PC-3 (cell line): ENCODE measurements at regions not wholly inside any gene's neighbourhood (a gene's known extent, or its start where the extent isn't known, plus 50 kb on each side); places are given as distances from the start of the nearest gene placed in this dataset.

Experiments used
- ATAC-seq: fragments of 200-7000 bp; cut with Tn5 transposase; 2 replicates; pipeline ENCODE4 v1.9.1; 2020; ENCODE audit warnings: mild to moderate bottlenecking, moderate library complexity
- BruUV-seq: library from RNA; stranded (reverse); fragments of 400-500 nt; replicated peaks from 2 replicates; lab custom pipeline; 2021; lab: Mats Ljungman, UMichigan
- CTCF ChIA-PET: fragments of 300-600 bp; sonication (Branson Sonifier 250); formaldehyde crosslinking; loops from one replicate; lab custom pipeline; 2022; ENCODE audit warnings: antibody characterized with exemption; lab: Charles Lee
- POLR2A ChIA-PET: fragments of 300-600 bp; sonication (Branson Sonifier 250); formaldehyde crosslinking; loops from one replicate; lab custom pipeline; 2022; ENCODE audit warnings: antibody characterized with exemption; ENCODE audit not compliant: unreplicated experiment; lab: Charles Lee
- DNase-seq: peaks from one replicate; pipeline ENCODE4 v3.0.0-alpha.2; 2015
- H2AFZ ChIP-seq: fragments of 300-600 bp; sonication (generic); 2 replicates; pipeline ENCODE4 v1.6.0; 2016; ENCODE audit warnings: antibody characterized with exemption, low read length
- H3F3A ChIP-seq: fragments of 300-600 bp; sonication (generic); one replicate; pipeline ENCODE4 v1.6.0; 2017; ENCODE audit warnings: antibody characterized with exemption, low read length, control low read depth, mild to moderate bottlenecking; ENCODE audit not compliant: unreplicated experiment
- H3K27ac ChIP-seq: fragments of 300-600 bp; sonication (generic); 2 replicates; pipeline ENCODE4 v1.5.1; 2016; ENCODE audit warnings: mild to moderate bottlenecking, low read length
- H3K27me3 ChIP-seq: fragments of 300-600 bp; sonication (generic); 2 replicates; pipeline ENCODE4 v1.6.1; 2016; ENCODE audit warnings: low read length, mixed read lengths
- H3K36me3 ChIP-seq: fragments of 300-600 bp; sonication (generic); 2 replicates; pipeline ENCODE4 v1.6.1; 2016; ENCODE audit warnings: low read depth, mixed run types, low read length, mixed read lengths
- H3K4me1 ChIP-seq: fragments of 300-600 bp; sonication (generic); 2 replicates; pipeline ENCODE4 v1.5.1; 2016; ENCODE audit warnings: low read length; ENCODE audit not compliant: insufficient read depth
- H3K4me2 ChIP-seq: fragments of 300-600 bp; sonication (generic); 2 replicates; pipeline ENCODE4 v1.6.0; 2016; ENCODE audit warnings: low read length
- H3K4me3 ChIP-seq: fragments of 300-600 bp; sonication (generic); 2 replicates; pipeline ENCODE4 v1.5.1; 2016; ENCODE audit warnings: mild to moderate bottlenecking, low read length, mixed read lengths
- H3K79me2 ChIP-seq: fragments of 300-600 bp; sonication (generic); 2 replicates; pipeline ENCODE4 v1.6.1; 2017; ENCODE audit warnings: low read length, mixed read lengths
- H3K9ac ChIP-seq: fragments of 300-600 bp; sonication (generic); 2 replicates; pipeline ENCODE4 v1.6.0; 2016; ENCODE audit warnings: mild to moderate bottlenecking, low read length
- H3K9me2 ChIP-seq: fragments of 300-600 bp; sonication (generic); replicated peaks from 2 replicates; pipeline ENCODE4 v1.6.1; 2016; ENCODE audit warnings: mixed run types, low read length, mixed read lengths
- H3K9me3 ChIP-seq: fragments of 300-600 bp; sonication (generic); 2 replicates; pipeline ENCODE4 v1.6.1; 2016; ENCODE audit warnings: low read length, mixed read lengths
- H4K20me1 ChIP-seq: fragments of 300-600 bp; sonication (generic); 2 replicates; pipeline ENCODE4 v1.6.1; 2016; ENCODE audit warnings: low read length, mixed read lengths
- EZH2 ChIP-seq: fragments of 300-600 bp; sonication (generic); IDR thresholded peaks from one replicate; pipeline ENCODE4 v1.6.1; 2017; ENCODE audit warnings: antibody characterized with exemption, mild to moderate bottlenecking, low read length; ENCODE audit not compliant: unreplicated experiment
- EZH2phosphoT487 ChIP-seq: fragments of 300-600 bp; sonication (generic); IDR thresholded peaks from 2 replicates; pipeline ENCODE4 v1.6.1; 2018; ENCODE audit warnings: mild to moderate bottlenecking, antibody characterized with exemption, low read length, borderline replicate concordance
- intact Hi-C: fragments of 100-400 bp; cut with micrococcal nuclease; formaldehyde crosslinking; loops from 2 replicates; pipeline ENCODE4 v1.9.0; 2023
- TF ChIP-seq, protein P1 (sequence below): fragments of 300-600 bp; sonication (generic); conservative IDR thresholded peaks from 2 replicates; pipeline ENCODE4 v1.5.1; 2017; ENCODE audit warnings: antibody characterized with exemption, low read depth, mild to moderate bottlenecking, low read length

DNA sequence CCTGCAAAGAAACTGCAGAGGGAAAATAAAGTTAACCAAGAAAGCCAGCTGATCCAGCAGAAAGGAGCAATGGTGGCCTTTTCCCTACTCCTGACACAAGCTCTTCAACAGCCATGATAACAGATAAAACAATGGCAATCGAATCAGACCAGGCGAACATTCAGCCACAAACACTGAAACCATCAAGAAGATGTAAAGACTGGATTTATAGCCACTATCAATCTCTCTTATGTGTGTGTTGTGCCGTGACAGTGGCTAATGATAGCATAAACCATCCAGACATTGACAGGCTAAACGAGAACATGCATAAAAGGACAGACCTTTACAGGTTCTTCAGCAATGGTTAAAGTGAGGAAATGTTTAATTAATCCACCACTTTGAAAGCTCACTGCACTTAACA is 78.1 kb upstream of the RAB4A start:
- H4K20me1 ChIP-seq, result no peaks in the 10 kb centered on the region
- no peak overlapping the region for H3K4me3 ChIP-seq
- intact Hi-C loops, result no loop called here
- ChIA-PET CTCF (interaction anchor here (0.7 kb wide), 1 partner anchor 144 kb away, joined by 5 read pairs; no protein-coding TSS in a partner anchor), POLR2A (interaction anchor here (0.7 kb wide), 1 partner anchor 102 kb away, joined by 3 read pairs; no protein-coding TSS in a partner anchor)
- BruUV-seq, result no TSS peak
- H3K4me1 ChIP-seq, result peaks cover 18% of the 10 kb centered on the region
- no peak for ATAC-seq
- H3K9me2 ChIP-seq, result no peaks in the 10 kb centered on the region
- no peaks in the 10 kb centered on the region for H3K79me2 ChIP-seq
- no peaks in the 10 kb centered on the region for H3K27me3 ChIP-seq
- peaks cover 4% of the 10 kb centered on the region for H3F3A ChIP-seq
- no peaks in the 10 kb centered on the region for H3K9me3 ChIP-seq
- H3K27ac ChIP-seq, result no peak overlapping the region
- TF ChIP-seq, protein P1, sequence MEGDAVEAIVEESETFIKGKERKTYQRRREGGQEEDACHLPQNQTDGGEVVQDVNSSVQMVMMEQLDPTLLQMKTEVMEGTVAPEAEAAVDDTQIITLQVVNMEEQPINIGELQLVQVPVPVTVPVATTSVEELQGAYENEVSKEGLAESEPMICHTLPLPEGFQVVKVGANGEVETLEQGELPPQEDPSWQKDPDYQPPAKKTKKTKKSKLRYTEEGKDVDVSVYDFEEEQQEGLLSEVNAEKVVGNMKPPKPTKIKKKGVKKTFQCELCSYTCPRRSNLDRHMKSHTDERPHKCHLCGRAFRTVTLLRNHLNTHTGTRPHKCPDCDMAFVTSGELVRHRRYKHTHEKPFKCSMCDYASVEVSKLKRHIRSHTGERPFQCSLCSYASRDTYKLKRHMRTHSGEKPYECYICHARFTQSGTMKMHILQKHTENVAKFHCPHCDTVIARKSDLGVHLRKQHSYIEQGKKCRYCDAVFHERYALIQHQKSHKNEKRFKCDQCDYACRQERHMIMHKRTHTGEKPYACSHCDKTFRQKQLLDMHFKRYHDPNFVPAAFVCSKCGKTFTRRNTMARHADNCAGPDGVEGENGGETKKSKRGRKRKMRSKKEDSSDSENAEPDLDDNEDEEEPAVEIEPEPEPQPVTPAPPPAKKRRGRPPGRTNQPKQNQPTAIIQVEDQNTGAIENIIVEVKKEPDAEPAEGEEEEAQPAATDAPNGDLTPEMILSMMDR, result no peak
- TF ChIP-seq EZH2, result no peak
- no peak overlapping the region for H3K9ac ChIP-seq
- H2AFZ ChIP-seq, result no peak overlapping the region
- no peak for DNase-seq
- H3K4me2 ChIP-seq, result no peak overlapping the region
- H3K36me3 ChIP-seq, result no peaks in the 10 kb centered on the region

GRCh38 chr1:229194096-229194495 is 76.8 kb upstream of the RAB4A start:
- H3K4me3 ChIP-seq, result no peak overlapping the region
- no peaks in the 10 kb centered on the region for H4K20me1 ChIP-seq
- H3F3A ChIP-seq, result peaks cover 4% of the 10 kb centered on the region
- POLR2A ChIA-PET, result no interaction called here
- no peak overlapping the region for H3K9ac ChIP-seq
- BruUV-seq, result no TSS peak
- no peaks in the 10 kb centered on the region for H3K9me3 ChIP-seq
- TF ChIP-seq, protein P1, result no peak
- TF ChIP-seq EZH2 (no peak), EZH2phosphoT487 (no peak)
- no peak for DNase-seq
- H3K4me1 ChIP-seq, result peaks cover 20% of the 10 kb centered on the region
- H3K27ac ChIP-seq, result no peak overlapping the region
- H2AFZ ChIP-seq, result no peak overlapping the region
- CTCF ChIA-PET, result no interaction called here
- H3K79me2 ChIP-seq, result no peaks in the 10 kb centered on the region
- no peak overlapping the region for H3K4me2 ChIP-seq
- no peaks in the 10 kb centered on the region for H3K9me2 ChIP-seq
- no peak for ATAC-seq
- intact Hi-C loops, result no loop called here
- H3K27me3 ChIP-seq, result no peaks in the 10 kb centered on the region
- H3K36me3 ChIP-seq, result no peaks in the 10 kb centered on the region

GRCh38 chr1:229195246-229195645 is 75.7 kb upstream of the RAB4A start:
- no TSS peak for BruUV-seq
- H3K36me3 ChIP-seq, result no peaks in the 10 kb centered on the region
- H2AFZ ChIP-seq, result no peak overlapping the region
- intact Hi-C loops, result no loop called here
- ChIA-PET POLR2A (no interaction called here), CTCF (no interaction called here)
- DNase-seq (no peak), ATAC-seq (no peak)
- H3K9me2 ChIP-seq, result no peaks in the 10 kb centered on the region
- H3K9me3 ChIP-seq, result no peaks in the 10 kb centered on the region
- H3K27ac ChIP-seq, result no peak overlapping the region
- peaks cover 29% of the 10 kb centered on the region for H3K4me1 ChIP-seq
- no peaks in the 10 kb centered on the region for H4K20me1 ChIP-seq
- no peak overlapping the region for H3K4me3 ChIP-seq
- no peak overlapping the region for H3K9ac ChIP-seq
- H3K4me2 ChIP-seq, result no peak overlapping the region
- H3K79me2 ChIP-seq, result no peaks in the 10 kb centered on the region
- no peaks in the 10 kb centered on the region for H3K27me3 ChIP-seq
- peaks cover 4% of the 10 kb centered on the region for H3F3A ChIP-seq
- TF ChIP-seq EZH2 (no peak), EZH2phosphoT487 (no peak)
- TF ChIP-seq, protein P1, result no peak
